HEK293T (cell line): ENCODE measurements at regions not wholly inside any gene's neighbourhood (a gene's known extent, or its start where the extent isn't known, plus 50 kb on each side); places are given as distances from the start of the nearest gene placed in this dataset.
"Not testable (repeated sequence)": the region's sequence is repeated elsewhere in the genome, so short reads cannot be mapped to it uniquely, and the experiment has no call there.

Source experiments
- ARNT ChIP-seq: fragments of 450-650 bp; IDR thresholded peaks from 2 replicates; pipeline ENCODE4 v1.6.1; 2017; ENCODE audit warnings: mild to moderate bottlenecking
- BHLHE40 ChIP-seq: fragments of 450-650 bp; IDR thresholded peaks from 2 replicates; pipeline ENCODE4 v1.6.1; 2016; ENCODE audit warnings: mild to moderate bottlenecking, moderate library complexity, borderline replicate concordance
- ELF4 ChIP-seq: fragments of 450-650 bp; IDR thresholded peaks from 2 replicates; pipeline ENCODE4 v1.6.1; 2017; ENCODE audit warnings: antibody characterized with exemption
- FOXK2 ChIP-seq: fragments of 450-650 bp; IDR thresholded peaks from 2 replicates; pipeline ENCODE4 v1.6.1; 2016; ENCODE audit warnings: mild to moderate bottlenecking
- FOXM1 ChIP-seq: fragments of 450-650 bp; IDR thresholded peaks from 2 replicates; pipeline ENCODE4 v1.6.1; 2017; ENCODE audit warnings: mild to moderate bottlenecking, borderline replicate concordance
- HDGF ChIP-seq: fragments of 450-650 bp; IDR thresholded peaks from 2 replicates; pipeline ENCODE4 v1.6.1; 2017; ENCODE audit warnings: antibody characterized with exemption, borderline replicate concordance
- L3MBTL2 ChIP-seq: fragments of 450-650 bp; conservative IDR thresholded peaks from 2 replicates; pipeline ENCODE4 v1.6.1; 2016; ENCODE audit warnings: mild to moderate bottlenecking
- PKNOX1 ChIP-seq: fragments of 450-650 bp; IDR thresholded peaks from 2 replicates; pipeline ENCODE4 v1.6.1; 2016
- SP1 ChIP-seq: fragments of 450-650 bp; IDR thresholded peaks from 2 replicates; pipeline ENCODE4 v1.6.1; 2017
- SUZ12 ChIP-seq: fragments of 450-650 bp; IDR thresholded peaks from 2 replicates; pipeline ENCODE4 v1.6.1; 2016; ENCODE audit warnings: mild to moderate bottlenecking
- TARDBP ChIP-seq: fragments of 450-650 bp; IDR thresholded peaks from 2 replicates; pipeline ENCODE4 v1.6.1; 2016
- ZNF384 ChIP-seq: fragments of 450-650 bp; IDR thresholded peaks from 2 replicates; pipeline ENCODE4 v1.6.1; 2016

GRCh38 chr2:113336040-113336439 lies 57.3 kb upstream of the PAX8 start:
- not testable (repeated sequence) for TF ChIP-seq SUZ12, BHLHE40, ZNF384, ARNT, FOXM1, L3MBTL2, PKNOX1, ELF4, SP1, TARDBP, HDGF, FOXK2
